ENCODE measurements at regions not wholly inside any gene's neighbourhood (a gene's known extent, or its start where the extent isn't known, plus 50 kb on each side); places are given as distances from the start of the nearest gene placed in this dataset.

GRCh38 chr7:41517771-41518170 lies 185.1 kb downstream of the INHBA start:
- TF ChIP-seq, protein P1, sequence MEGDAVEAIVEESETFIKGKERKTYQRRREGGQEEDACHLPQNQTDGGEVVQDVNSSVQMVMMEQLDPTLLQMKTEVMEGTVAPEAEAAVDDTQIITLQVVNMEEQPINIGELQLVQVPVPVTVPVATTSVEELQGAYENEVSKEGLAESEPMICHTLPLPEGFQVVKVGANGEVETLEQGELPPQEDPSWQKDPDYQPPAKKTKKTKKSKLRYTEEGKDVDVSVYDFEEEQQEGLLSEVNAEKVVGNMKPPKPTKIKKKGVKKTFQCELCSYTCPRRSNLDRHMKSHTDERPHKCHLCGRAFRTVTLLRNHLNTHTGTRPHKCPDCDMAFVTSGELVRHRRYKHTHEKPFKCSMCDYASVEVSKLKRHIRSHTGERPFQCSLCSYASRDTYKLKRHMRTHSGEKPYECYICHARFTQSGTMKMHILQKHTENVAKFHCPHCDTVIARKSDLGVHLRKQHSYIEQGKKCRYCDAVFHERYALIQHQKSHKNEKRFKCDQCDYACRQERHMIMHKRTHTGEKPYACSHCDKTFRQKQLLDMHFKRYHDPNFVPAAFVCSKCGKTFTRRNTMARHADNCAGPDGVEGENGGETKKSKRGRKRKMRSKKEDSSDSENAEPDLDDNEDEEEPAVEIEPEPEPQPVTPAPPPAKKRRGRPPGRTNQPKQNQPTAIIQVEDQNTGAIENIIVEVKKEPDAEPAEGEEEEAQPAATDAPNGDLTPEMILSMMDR (IDR thresholded peaks at IDR 0.05; ENCODE audit: low read depth, low read length, missing input control): no peak
- no peak for TF ChIP-seq YY1 (IDR thresholded peaks at IDR 0.05)
- no peak for TF ChIP-seq GABPA (IDR thresholded peaks at IDR 0.05 in 1 of 2, conservative IDR thresholded peaks at IDR 0.05 in 1 of 2)
- TF ChIP-seq SP1 (IDR thresholded peaks at IDR 0.05): no peak
- TF ChIP-seq MAX (IDR thresholded peaks at IDR 0.05): no peak
- TF ChIP-seq JUND (IDR thresholded peaks at IDR 0.05): no peak
- no peak for TF ChIP-seq REST (IDR thresholded peaks at IDR 0.05)
- TF ChIP-seq EGR1 (IDR thresholded peaks at IDR 0.05; ENCODE audit: low read depth in 2 of 2): no peak

Measured in liver (tissue), 3 donors.